WERI-Rb-1 (cell line): ENCODE measurements at regions not wholly inside any gene's neighbourhood (a gene's known extent, or its start where the extent isn't known, plus 50 kb on each side); places are given as distances from the start of the nearest gene placed in this dataset.

Experiments
- DNase-seq: peaks from one replicate; pipeline ENCODE4 v3.0.0-alpha.2; 2020
- H3K27ac ChIP-seq: fragments of 250-450 bp; sonication (Bioruptor Pico); 2 replicates; pipeline ENCODE4 v1.5.1; 2020; ENCODE audit warnings: mild to moderate bottlenecking, moderate library complexity
- H3K27me3 ChIP-seq: fragments of 250-450 bp; sonication (Bioruptor Pico); 2 replicates; pipeline ENCODE4 v1.5.1; 2021; ENCODE audit warnings: mild to moderate bottlenecking, low read depth, moderate library complexity; ENCODE audit not compliant: insufficient read depth, severe bottlenecking
- H3K36me3 ChIP-seq: fragments of 250-450 bp; sonication (Bioruptor Pico); 2 replicates; pipeline ENCODE4 v1.5.1; 2020; ENCODE audit warnings: mild to moderate bottlenecking, moderate library complexity
- H3K4me3 ChIP-seq: 2 replicates; pipeline ENCODE4 v1.5.1; 2011; ENCODE audit warnings: low read depth, mild to moderate bottlenecking, control low read depth, low read length
- H3K9me3 ChIP-seq: fragments of 250-450 bp; sonication (Bioruptor Pico); 2 replicates; pipeline ENCODE4 v1.5.1; 2021; ENCODE audit warnings: mild to moderate bottlenecking, moderate library complexity; ENCODE audit not compliant: severe bottlenecking
- CTCF ChIP-seq: IDR thresholded peaks from 2 replicates; pipeline ENCODE4 v1.5.1; 2011; ENCODE audit warnings: low read depth, mild to moderate bottlenecking, control low read depth, inconsistent platforms, low read length

GRCh38 chr5:89916131-89916530 lies 493.4 kb downstream of the CETN3 start:
- Histone ChIP-seq H3K4me3 (no peak overlapping the region), H3K36me3 (no peaks in the 10 kb centered on the region), H3K27ac (no peak overlapping the region), H3K9me3 (no peaks in the 10 kb centered on the region), H3K27me3 (no peaks in the 10 kb centered on the region)
- no peak for TF ChIP-seq CTCF
- no peak for DNase-seq

- Histone ChIP-seq H3K36me3 (no peaks in the 10 kb centered on the region), H3K27ac (no peak overlapping the region), H3K4me3 (no peak overlapping the region), H3K9me3 (no peaks in the 10 kb centered on the region), H3K27me3 (no peaks in the 10 kb centered on the region)
- no peak for TF ChIP-seq CTCF
- no peak for DNase-seq
Observed at GRCh38 chr5:89908876-89909275, 500.7 kb downstream of the CETN3 start.

GRCh38 chr5:89904442-89904841 lies 505.1 kb downstream of the CETN3 start:
- TF ChIP-seq CTCF = no peak
- H3K27ac ChIP-seq = no peak overlapping the region
- no peaks in the 10 kb centered on the region for H3K27me3 ChIP-seq
- no peak overlapping the region for H3K4me3 ChIP-seq
- H3K9me3 ChIP-seq = no peaks in the 10 kb centered on the region
- no peak for DNase-seq
- H3K36me3 ChIP-seq = no peaks in the 10 kb centered on the region

GRCh38 chr5:89901983-89902382 lies 507.6 kb downstream of the CETN3 start:
- no peak for DNase-seq
- no peaks in the 10 kb centered on the region for H3K27me3 ChIP-seq
- no peaks in the 10 kb centered on the region for H3K36me3 ChIP-seq
- no peak overlapping the region for H3K4me3 ChIP-seq
- no peaks in the 10 kb centered on the region for H3K9me3 ChIP-seq
- TF ChIP-seq CTCF = no peak
- no peak overlapping the region for H3K27ac ChIP-seq

- no peak for TF ChIP-seq CTCF
- Histone ChIP-seq H3K9me3 (no peaks in the 10 kb centered on the region), H3K36me3 (no peaks in the 10 kb centered on the region), H3K27me3 (no peaks in the 10 kb centered on the region), H3K4me3 (no peak overlapping the region), H3K27ac (no peak overlapping the region)
- no peak for DNase-seq
Observed at GRCh38 chr5:89901346-89901745, 508.2 kb downstream of the CETN3 start.

GRCh38 chr5:89900346-89900745 lies 509.2 kb downstream of the CETN3 start:
- DNase-seq = no peak
- no peak for TF ChIP-seq CTCF

More at GRCh38 chr5:89900346-89900745, 509.2 kb downstream of the CETN3 start:
- Histone ChIP-seq H3K36me3 (no peaks in the 10 kb centered on the region), H3K27me3 (no peaks in the 10 kb centered on the region), H3K4me3 (no peak overlapping the region), H3K27ac (no peak overlapping the region), H3K9me3 (no peaks in the 10 kb centered on the region)
